ENCODE measurements at regions not wholly inside any gene's neighbourhood (a gene's known extent, or its start where the extent isn't known, plus 50 kb on each side); places are given as distances from the start of the nearest gene placed in this dataset.

GRCh38 chrX:20481632-20482031, 214.9 kb upstream of the RPS6KA3 start:
- no peak overlapping the region for H3K4me3 ChIP-seq (ENCODE audit: low read length)
- DNase-seq (ENCODE audit: low read depth), result no peak
- TF ChIP-seq CTCF (conservative IDR thresholded peaks at IDR 0.05; ENCODE audit: low read length), result no peak

DNA sequence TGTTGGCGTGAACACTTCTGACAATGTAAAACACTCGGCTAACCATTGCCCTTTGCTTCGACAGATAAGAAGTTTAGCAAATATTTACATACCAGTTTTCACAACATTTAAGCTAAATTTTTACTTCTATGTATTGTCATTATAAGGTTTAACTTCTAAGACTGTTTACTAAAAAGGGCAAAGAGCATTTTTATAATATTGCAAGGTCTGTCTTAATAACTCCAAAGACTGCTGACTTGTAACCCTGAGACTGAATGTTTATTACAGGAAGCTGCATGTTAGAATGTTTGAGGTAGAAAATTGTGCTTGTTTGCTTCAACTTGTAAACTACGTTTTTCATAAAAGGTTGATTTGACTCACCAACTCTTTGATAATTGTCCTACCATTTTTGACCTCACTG, 213.2 kb upstream of the RPS6KA3 start:
- DNase-seq (ENCODE audit: low read depth), result no peak
- H3K4me3 ChIP-seq (ENCODE audit: low read length), result no peak overlapping the region
- TF ChIP-seq CTCF (conservative IDR thresholded peaks at IDR 0.05; ENCODE audit: low read length), result no peak

GRCh38 chrX:20479048-20479447, 212.3 kb upstream of the RPS6KA3 start:
- TF ChIP-seq CTCF (conservative IDR thresholded peaks at IDR 0.05; ENCODE audit: low read length), result no peak
- DNase-seq (ENCODE audit: low read depth), result no peak
- H3K4me3 ChIP-seq (ENCODE audit: low read length), result no peak overlapping the region

GRCh38 chrX:20477836-20478524, 211.3 kb upstream of the RPS6KA3 start:
- no peak for TF ChIP-seq CTCF (conservative IDR thresholded peaks at IDR 0.05; ENCODE audit: low read length)
- DNase-seq (ENCODE audit: low read depth), result no peak
- no peak overlapping the region for H3K4me3 ChIP-seq (ENCODE audit: low read length)

GRCh38 chrX:20477219-20477618, 210.5 kb upstream of the RPS6KA3 start:
- TF ChIP-seq CTCF (conservative IDR thresholded peaks at IDR 0.05; ENCODE audit: low read length), result no peak
- no peak for DNase-seq (ENCODE audit: low read depth)
- no peak overlapping the region for H3K4me3 ChIP-seq (ENCODE audit: low read length)

GRCh38 chrX:20472620-20473258, 206.0 kb upstream of the RPS6KA3 start:
- DNase-seq (ENCODE audit: low read depth), result no peak
- TF ChIP-seq CTCF (conservative IDR thresholded peaks at IDR 0.05; ENCODE audit: low read length), result no peak

DNA sequence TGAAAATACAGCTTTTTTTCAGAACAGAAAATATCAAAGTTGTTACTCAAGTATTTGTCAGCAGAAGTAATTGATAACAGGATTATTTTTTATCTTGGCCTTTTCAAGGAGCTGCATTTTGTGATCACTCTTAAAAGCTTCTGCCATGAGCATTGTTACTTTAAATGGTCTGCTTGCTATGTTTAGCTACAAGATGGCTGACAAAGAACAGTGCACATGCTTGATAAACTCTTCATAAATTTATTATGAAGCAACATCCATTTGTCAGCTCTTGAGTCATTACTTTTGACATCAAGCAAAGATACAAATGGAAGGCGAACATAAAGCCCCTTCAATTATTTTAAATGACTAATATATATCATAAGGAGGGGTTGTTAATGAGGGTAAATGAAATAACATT, 205.4 kb upstream of the RPS6KA3 start:
- H3K4me3 ChIP-seq (ENCODE audit: low read length), result no peak overlapping the region
- no peak for DNase-seq (ENCODE audit: low read depth)
- TF ChIP-seq CTCF (conservative IDR thresholded peaks at IDR 0.05; ENCODE audit: low read length), result no peak

More at GRCh38 chrX:20472620-20473258, 206.0 kb upstream of the RPS6KA3 start:
- H3K4me3 ChIP-seq (ENCODE audit: low read length), result no peak overlapping the region

Measured in AG10803 (cell line).